ENCODE measurements at regions not wholly inside any gene's neighbourhood (a gene's known extent, or its start where the extent isn't known, plus 50 kb on each side); places are given as distances from the start of the nearest gene placed in this dataset.

DNA sequence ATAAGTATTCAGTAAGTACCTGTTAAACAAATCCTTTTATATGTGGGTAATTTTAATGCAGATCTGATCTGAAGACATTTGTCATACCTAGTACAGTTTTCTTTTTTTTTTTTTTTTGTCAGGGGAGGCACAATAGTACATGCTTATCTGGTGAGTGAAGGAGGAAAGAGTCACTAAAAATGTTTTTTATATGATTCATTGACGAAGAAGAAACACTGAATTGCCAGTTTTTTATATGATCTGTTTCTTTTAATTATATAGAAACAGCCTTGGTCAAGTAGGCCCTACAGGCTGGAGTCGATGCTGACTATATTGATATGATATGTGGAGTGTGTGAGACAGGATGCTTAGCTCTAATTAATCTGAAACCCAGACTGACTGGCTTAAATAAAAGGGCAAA lies 315.2 kb downstream of the PSAT1 start:
- TF ChIP-seq, protein P1, sequence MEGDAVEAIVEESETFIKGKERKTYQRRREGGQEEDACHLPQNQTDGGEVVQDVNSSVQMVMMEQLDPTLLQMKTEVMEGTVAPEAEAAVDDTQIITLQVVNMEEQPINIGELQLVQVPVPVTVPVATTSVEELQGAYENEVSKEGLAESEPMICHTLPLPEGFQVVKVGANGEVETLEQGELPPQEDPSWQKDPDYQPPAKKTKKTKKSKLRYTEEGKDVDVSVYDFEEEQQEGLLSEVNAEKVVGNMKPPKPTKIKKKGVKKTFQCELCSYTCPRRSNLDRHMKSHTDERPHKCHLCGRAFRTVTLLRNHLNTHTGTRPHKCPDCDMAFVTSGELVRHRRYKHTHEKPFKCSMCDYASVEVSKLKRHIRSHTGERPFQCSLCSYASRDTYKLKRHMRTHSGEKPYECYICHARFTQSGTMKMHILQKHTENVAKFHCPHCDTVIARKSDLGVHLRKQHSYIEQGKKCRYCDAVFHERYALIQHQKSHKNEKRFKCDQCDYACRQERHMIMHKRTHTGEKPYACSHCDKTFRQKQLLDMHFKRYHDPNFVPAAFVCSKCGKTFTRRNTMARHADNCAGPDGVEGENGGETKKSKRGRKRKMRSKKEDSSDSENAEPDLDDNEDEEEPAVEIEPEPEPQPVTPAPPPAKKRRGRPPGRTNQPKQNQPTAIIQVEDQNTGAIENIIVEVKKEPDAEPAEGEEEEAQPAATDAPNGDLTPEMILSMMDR (IDR thresholded peaks at IDR 0.05): no peak

DNA sequence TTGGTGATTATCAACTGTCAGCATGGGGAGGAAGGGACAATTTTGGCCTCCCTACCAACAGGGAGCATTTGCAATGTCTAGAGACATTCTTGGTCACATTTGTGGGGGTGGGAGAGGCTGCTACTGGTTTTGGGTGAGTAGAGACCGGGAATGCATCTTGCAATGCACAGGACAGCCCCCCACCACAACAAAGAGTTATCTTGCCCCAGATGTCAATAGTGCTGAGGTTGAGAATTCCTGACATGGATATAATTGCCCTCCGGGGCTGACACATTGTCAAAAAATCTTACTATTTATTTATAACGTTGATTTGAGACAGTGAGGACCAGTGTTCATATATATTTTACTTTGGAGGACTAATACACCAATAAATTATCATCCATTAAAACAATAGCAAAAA lies 316.1 kb downstream of the PSAT1 start:
- TF ChIP-seq, protein P1 (IDR thresholded peaks at IDR 0.05): no peak

DNA sequence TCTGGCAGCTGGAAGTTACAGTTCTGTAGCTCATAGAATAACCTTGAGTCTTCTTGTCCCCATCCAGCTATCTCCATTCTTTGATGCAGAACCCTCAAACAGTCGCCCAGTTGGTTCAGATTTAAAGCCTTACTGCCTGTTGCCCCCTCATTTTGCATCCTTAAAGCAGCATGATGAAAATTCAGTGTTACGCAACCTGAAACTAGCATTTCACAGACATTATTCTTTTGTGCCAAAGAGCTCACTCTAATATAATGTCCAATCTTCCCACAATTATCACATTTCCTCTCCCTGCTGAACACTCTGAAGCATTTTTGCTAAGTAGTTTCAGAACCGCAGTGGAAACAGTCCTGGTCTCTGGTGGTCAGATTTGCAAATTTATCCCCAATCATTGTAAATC lies 318.0 kb downstream of the PSAT1 start:
- TF ChIP-seq, protein P1 (IDR thresholded peaks at IDR 0.05): no peak

DNA sequence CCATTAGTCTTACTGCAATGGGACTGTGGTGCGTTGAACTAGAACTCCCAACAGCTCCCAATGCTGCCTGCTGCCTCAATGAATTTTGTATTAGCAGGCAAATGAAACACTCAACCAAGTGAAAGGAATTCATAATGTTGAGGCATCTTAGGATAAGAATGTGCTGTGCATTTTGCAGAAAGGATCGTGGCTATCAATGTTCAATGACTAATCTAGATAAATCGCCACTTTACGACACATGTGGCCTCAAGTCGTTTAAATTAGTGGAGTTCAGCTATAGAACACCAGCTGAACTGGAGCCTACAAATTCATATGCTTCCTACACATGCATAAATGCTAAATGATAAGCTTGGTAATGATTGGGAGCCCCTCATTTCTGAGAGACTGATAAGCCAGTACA lies 318.4 kb downstream of the PSAT1 start:
- TF ChIP-seq, protein P1 (IDR thresholded peaks at IDR 0.05): no peak

DNA sequence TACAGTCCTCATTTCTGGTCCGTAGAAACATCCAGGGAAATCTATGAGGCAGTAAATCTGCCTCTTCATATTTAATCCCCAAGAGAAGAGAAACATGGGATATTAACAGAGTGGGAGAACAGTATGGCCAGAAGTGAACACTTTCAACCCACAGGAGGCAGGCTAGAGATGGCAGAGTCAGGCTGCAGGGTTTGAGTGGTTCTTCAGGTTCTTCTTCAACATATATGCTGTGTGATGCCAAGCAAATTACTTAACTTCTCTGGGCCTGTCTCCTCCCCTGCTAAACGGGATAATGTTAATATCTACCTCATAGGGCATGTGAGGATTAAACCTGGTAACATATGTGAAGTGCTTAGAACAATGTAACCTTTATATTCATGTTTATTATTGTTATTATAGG lies 321.8 kb downstream of the PSAT1 start:
- TF ChIP-seq, protein P1 (IDR thresholded peaks at IDR 0.05): no peak

DNA sequence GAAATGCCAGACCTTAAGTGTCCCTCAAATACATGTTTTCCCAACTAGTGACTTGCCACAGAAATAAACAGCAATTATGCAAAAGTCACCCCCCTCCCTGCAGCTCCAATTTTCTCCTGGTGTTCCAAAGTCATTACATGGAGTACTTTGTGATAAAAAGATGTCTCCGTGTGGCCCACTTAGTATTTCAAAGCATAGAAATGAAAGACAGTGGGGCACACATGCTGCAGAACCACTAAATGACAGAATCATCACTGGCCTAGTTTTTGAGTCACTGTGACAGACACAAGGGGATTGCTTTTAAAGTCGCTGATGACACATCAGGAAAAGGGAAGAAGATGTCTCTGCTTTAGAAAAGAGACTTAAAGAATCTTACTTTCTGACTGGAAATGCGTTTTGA lies 323.4 kb downstream of the PSAT1 start:
- TF ChIP-seq, protein P1 (IDR thresholded peaks at IDR 0.05): no peak

DNA sequence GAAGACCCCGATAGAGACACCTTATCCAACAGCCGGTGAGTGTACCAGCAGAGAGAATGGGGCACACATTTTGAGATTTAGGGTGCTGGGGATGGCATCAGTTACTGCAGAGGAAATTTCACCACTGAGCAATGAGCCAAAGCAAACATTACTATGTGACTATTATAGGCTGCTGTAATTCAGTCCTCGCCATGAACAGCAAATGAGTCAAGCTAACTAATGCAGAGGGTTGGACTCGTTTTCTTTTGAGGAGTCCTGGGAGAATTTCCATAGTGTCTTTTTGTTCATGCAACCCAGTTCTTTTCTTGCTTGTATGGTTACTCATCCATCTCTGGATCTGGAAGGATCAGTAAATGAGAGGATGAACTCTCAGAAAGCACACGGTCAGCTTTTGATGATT lies 323.8 kb downstream of the PSAT1 start:
- TF ChIP-seq, protein P1 (IDR thresholded peaks at IDR 0.05): no peak

DNA sequence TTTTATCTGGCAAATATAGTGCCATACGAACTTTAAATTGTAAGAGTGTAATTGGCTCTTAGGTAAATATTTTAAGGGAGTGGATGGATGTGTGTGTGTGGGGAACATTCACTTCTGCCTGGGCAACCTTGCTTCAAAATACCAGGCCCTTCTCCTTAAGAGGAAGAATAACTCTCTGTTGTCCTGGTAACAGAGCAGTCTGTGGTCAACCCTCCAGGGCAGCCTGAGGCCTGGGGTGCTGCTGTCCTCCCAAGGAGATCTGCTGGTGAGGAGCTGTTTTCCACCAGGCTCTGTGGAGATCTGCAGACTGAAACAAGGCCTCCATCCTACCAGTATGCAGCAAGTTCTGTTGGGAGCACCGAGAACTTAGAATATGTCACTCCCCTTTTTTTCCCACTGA lies 325.2 kb downstream of the PSAT1 start:
- TF ChIP-seq, protein P1 (IDR thresholded peaks at IDR 0.05): no peak

Data from LNCAP (cell line).